Heart left ventricle (tissue), 16 donors: ENCODE measurements at regions not wholly inside any gene's neighbourhood (a gene's known extent, or its start where the extent isn't known, plus 50 kb on each side); places are given as distances from the start of the nearest gene placed in this dataset.

Experiments
- ATAC-seq, 4 donors: fragments of 200-7000 bp; cut with Tn5 transposase; one replicate each; pipeline ENCODE4 v1.9.1; 2020 to 2022; ENCODE audit warnings: moderate library complexity in 4 of 4, mild to moderate bottlenecking in 3 of 4, moderate number of reproducible peaks in 1 of 4
- DNase-seq, 5 donors: peaks; one replicate each; pipeline ENCODE4 v3.0.0-alpha.2; 2020
- H3K27ac ChIP-seq, 12 donors: fragments of 200-600 bp; sonication (generic) in 4 of 12; one replicate each; pipeline versions ENCODE4 v1.5.0 to v1.8.0; 2016 to 2022; ENCODE audit warnings: mild to moderate bottlenecking in 2 of 12
- H3K27me3 ChIP-seq, 9 donors: fragments of 200-600 bp; sonication (generic) in 2 of 9; one replicate each; pipeline versions ENCODE4 v1.5.1 to v1.8.0; 2016 to 2022; ENCODE audit warnings: mild to moderate bottlenecking in 3 of 9
- H3K36me3 ChIP-seq, 9 donors: fragments of 200-600 bp; sonication (generic) in 2 of 9; one replicate each; pipeline versions ENCODE4 v1.5.0 to v1.8.0; 2018 to 2022; ENCODE audit warnings: mild to moderate bottlenecking in 2 of 9
- H3K4me1 ChIP-seq, 12 donors: fragments of 200-600 bp; sonication (generic) in 4 of 12; one replicate each; pipeline versions ENCODE4 v1.5.0 to v1.8.0; 2016 to 2022; ENCODE audit warnings: mild to moderate bottlenecking in 3 of 12
- H3K4me3 ChIP-seq, 12 donors: fragments of 200-600 bp; sonication (generic) in 4 of 12; one replicate each; pipeline versions ENCODE4 v1.5.0 to v1.8.0; 2017 to 2022; ENCODE audit warnings: mild to moderate bottlenecking in 9 of 12, moderate library complexity in 4 of 12
- H3K9me3 ChIP-seq, 12 donors: fragments of 200-600 bp; sonication (generic) in 4 of 12; one replicate each; pipeline versions ENCODE4 v1.5.0 to v1.8.0; 2016 to 2022; ENCODE audit warnings: mild to moderate bottlenecking in 1 of 12
- CTCF ChIP-seq, 12 donors: fragments of 200-600 bp; sonication (generic) in 4 of 12; IDR thresholded peaks; one replicate each; pipeline versions ENCODE4 v1.5.0 to v1.8.0; 2018 to 2022; ENCODE audit warnings: antibody characterized with exemption in 12 of 12, mild to moderate bottlenecking in 5 of 12
- POLR2A ChIP-seq, 2 donors: fragments of 450-650 bp; IDR thresholded peaks; one replicate each; pipeline ENCODE4 v1.6.1; 2017; ENCODE audit warnings: antibody characterized with exemption in 2 of 2, mild to moderate bottlenecking in 2 of 2, moderate library complexity in 2 of 2
- WGBS, 4 donors: extraction: QIAGEN DNeasy Blood & Tissue Kit in 2 of 4; methylation state at CpG; one replicate each; pipeline versions ENCODE4 v1.1.5 to v1.1.7; 2013 to 2018; 5-methylcytosine and 5-hydroxymethylcytosine counted together
- intact Hi-C, 10 donors: fragments of 100-400 bp; cut with DNase I; formaldehyde crosslinking; loops; one replicate each; pipeline versions ENCODE4 v1.11.1 to v1.14.2; 2022
- donor health status: ischemic (EF 13 %, LVEDD 7.1; RV severe dilation, severe dysfunction).
- donor health status: healthy with polysubstance abuse.
- donor health status: DM: no; HTN: yes; CAD: no.
- donor health status: DM: no; HTN: no; CAD: no.
- donor health status: ischemic (EF 25% LVEDD 6.9; RV normal size, moderate dysfunction).
- donor health status: ischemic (EF 25% LVEDD 5.7; RV mildly dilated, moderate dysfunction).
- donor health status: healthy.
- donor health status: DM: yes; HTN: yes; CAD: no.
- donor health status: ischemic (EF 35%, LVEDD 5.7; RV mildly dilated, moderate dysfunction).
- donor health status: nonischemic (EF 11% LVEDD 7.7; RV severe dilation, severe dysfunction).
- donor health status: DM: yes; HTN: yes; CAD: no.
- donor health status: PGD.
- donor health status: ischemic (EF 29% LVEDD 5.4; RV normal size, mild dysfunction).
- donor health status: nonischemic (EF 23%, LVEDD 6.1; RV moderate dilation, normal function).

GRCh38 chr17:56045872-56046271 is 107.4 kb upstream of the ANKFN1 start:
- ATAC-seq (no peak), DNase-seq (no peak)
- TF ChIP-seq CTCF (IDR thresholded peaks at IDR 0.05) (no peak), POLR2A (IDR thresholded peaks at IDR 0.05) (no peak)
- no peak overlapping the region for H3K27ac ChIP-seq
- intact Hi-C loops: no loop called here
- WGBS, 4 donors: 33 to 56% (median 43%) methylated on average over 9 of the region's 9 CpGs
- H3K27me3 ChIP-seq: peaks cover 0 to 2% (median 0%) of the 10 kb centered on the region in 9 donors
- no peaks in the 10 kb centered on the region for H3K36me3 ChIP-seq
- no peaks in the 10 kb centered on the region for H3K9me3 ChIP-seq
- H3K4me1 ChIP-seq: no peaks in the 10 kb centered on the region
- H3K4me3 ChIP-seq: no peak overlapping the region

- peaks cover 0 to 4% (median 0%) of the 10 kb centered on the region in 12 donors for H3K9me3 ChIP-seq
- intact Hi-C loops: no loop called here
- no peaks in the 10 kb centered on the region for H3K36me3 ChIP-seq
- no peak for ATAC-seq
- no peak for DNase-seq
- H3K27ac ChIP-seq: no peak overlapping the region
- no peak overlapping the region for H3K4me3 ChIP-seq
- 29 to 46% (median 39%) methylated on average over 5 of the region's 5 CpGs for WGBS, 4 donors
- TF ChIP-seq POLR2A (IDR thresholded peaks at IDR 0.05): no peak
- TF ChIP-seq CTCF (IDR thresholded peaks at IDR 0.05): no peak
- no peaks in the 10 kb centered on the region for H3K4me1 ChIP-seq
- peaks cover 0 to 2% (median 0%) of the 10 kb centered on the region in 9 donors for H3K27me3 ChIP-seq
These were observed 105.9 kb upstream of the ANKFN1 start for GRCh38 chr17:56047331-56047730.

- WGBS, 4 donors: 88 to 93% (median 89%) methylated on average over 3 of the region's 3 CpGs
These were observed 95.4 kb upstream of the ANKFN1 start for GRCh38 chr17:56057869-56058268.

GRCh38 chr17:56064506-56064905 is 88.8 kb upstream of the ANKFN1 start:
- Histone ChIP-seq H3K27me3 (no peaks in the 10 kb centered on the region), H3K9me3 (peaks cover 0 to 15% (median 0%) of the 10 kb centered on the region in 12 donors), H3K27ac (no peak overlapping the region), H3K36me3 (no peaks in the 10 kb centered on the region), H3K4me3 (no peak overlapping the region), H3K4me1 (no peaks in the 10 kb centered on the region)
- ATAC-seq: no peak
- intact Hi-C loops: no loop called here
- WGBS, 4 donors: 27 to 78% (median 55%) methylated on average over 3 to 7 of the region's 7 CpGs
- no peak for DNase-seq
- TF ChIP-seq POLR2A (IDR thresholded peaks at IDR 0.05): no peak
- no peak for TF ChIP-seq CTCF (IDR thresholded peaks at IDR 0.05)

More at GRCh38 chr17:56057869-56058268, 95.4 kb upstream of the ANKFN1 start:
- DNase-seq: no peak
- H3K9me3 ChIP-seq: peaks cover 0 to 20% (median 2%) of the 10 kb centered on the region in 12 donors
- intact Hi-C loops: no loop called here
- H3K27ac ChIP-seq: no peak overlapping the region
- no peak for TF ChIP-seq CTCF (IDR thresholded peaks at IDR 0.05)
- TF ChIP-seq POLR2A (IDR thresholded peaks at IDR 0.05): no peak
- no peaks in the 10 kb centered on the region for H3K27me3 ChIP-seq
- H3K4me1 ChIP-seq: no peaks in the 10 kb centered on the region
- no peak overlapping the region for H3K4me3 ChIP-seq
- no peaks in the 10 kb centered on the region for H3K36me3 ChIP-seq
- no peak for ATAC-seq
